ENCODE measurements at regions not wholly inside any gene's neighbourhood (a gene's known extent, or its start where the extent isn't known, plus 50 kb on each side); places are given as distances from the start of the nearest gene placed in this dataset.

DNA sequence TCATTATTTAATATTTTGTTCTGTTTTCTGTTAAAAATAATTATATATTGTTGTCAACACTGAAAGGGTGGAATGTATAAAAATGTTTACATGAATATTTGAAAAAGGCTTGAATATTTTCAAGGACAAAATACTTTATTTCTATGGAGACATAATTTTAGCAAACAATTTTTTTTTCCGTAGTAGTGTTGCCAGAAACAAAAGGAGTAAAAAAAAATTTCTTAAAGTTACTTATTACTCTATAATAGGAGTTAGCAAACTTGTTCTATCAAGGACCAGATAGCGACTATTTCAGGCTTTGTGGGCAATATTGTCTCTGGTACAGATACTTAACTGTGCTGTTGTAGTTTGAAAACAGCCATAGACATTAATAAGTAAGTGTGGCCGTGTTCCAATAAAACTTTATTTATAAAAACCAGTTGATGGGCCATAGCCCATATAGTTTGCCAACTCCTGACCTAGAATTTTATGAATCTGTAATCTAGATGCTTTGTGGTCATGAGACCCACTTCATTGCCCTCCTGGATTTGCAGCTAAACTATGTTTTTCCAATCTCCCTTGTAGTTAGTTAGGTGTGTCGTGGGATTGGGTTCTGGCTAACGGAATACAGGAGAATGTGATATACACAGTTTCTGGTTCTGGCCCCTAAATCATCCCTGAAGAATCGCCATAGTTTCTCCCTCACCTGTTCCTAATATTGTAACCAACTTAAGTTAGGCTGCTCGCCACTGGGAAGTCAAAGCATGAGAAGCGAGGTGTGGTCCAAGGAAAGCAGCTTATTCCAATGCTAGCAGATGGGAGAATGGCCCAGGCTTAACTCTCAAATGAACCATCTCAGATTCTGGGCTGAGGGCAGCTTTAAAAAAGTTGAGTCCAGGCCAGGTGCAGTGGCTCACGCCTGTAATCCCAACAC is 153.6 kb downstream of the ABCA8 start:
- no peak for TF ChIP-seq POLR2AphosphoS5 (IDR thresholded peaks at IDR 0.05; ENCODE audit: low read depth)
- TF ChIP-seq, protein P1, sequence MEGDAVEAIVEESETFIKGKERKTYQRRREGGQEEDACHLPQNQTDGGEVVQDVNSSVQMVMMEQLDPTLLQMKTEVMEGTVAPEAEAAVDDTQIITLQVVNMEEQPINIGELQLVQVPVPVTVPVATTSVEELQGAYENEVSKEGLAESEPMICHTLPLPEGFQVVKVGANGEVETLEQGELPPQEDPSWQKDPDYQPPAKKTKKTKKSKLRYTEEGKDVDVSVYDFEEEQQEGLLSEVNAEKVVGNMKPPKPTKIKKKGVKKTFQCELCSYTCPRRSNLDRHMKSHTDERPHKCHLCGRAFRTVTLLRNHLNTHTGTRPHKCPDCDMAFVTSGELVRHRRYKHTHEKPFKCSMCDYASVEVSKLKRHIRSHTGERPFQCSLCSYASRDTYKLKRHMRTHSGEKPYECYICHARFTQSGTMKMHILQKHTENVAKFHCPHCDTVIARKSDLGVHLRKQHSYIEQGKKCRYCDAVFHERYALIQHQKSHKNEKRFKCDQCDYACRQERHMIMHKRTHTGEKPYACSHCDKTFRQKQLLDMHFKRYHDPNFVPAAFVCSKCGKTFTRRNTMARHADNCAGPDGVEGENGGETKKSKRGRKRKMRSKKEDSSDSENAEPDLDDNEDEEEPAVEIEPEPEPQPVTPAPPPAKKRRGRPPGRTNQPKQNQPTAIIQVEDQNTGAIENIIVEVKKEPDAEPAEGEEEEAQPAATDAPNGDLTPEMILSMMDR (IDR thresholded peaks at IDR 0.05; ENCODE audit: insufficient read depth, low read length) = no peak

Measured in HL-60 (cell line).